ENCODE measurements at regions not wholly inside any gene's neighbourhood (a gene's known extent, or its start where the extent isn't known, plus 50 kb on each side); places are given as distances from the start of the nearest gene placed in this dataset.

- no peak for TF ChIP-seq CTCF (IDR thresholded peaks at IDR 0.05)
- no peak for TF ChIP-seq POLR2A (IDR thresholded peaks at IDR 0.05)
Observed at GRCh38 chr7:106375499-106375898, 90.7 kb upstream of the NAMPT start.
